Naive thymus-derived CD4-positive, alpha-beta T cell (primary cell): ENCODE measurements at regions not wholly inside any gene's neighbourhood (a gene's known extent, or its start where the extent isn't known, plus 50 kb on each side); places are given as distances from the start of the nearest gene placed in this dataset.

ENCODE experiments used
- ATAC-seq: fragments of 150-1000 bp; cut with Tn5 transposase; 2 replicates; pipeline ENCODE4 v1.10.0; 2021; ENCODE audit warnings: mild to moderate bottlenecking, moderate library complexity
- CTCF ChIA-PET: fragments of 350-600 bp; sonication (Branson Sonifier 250); formaldehyde crosslinking; loops from one replicate; lab custom pipeline; 2021; ENCODE audit warnings: antibody characterized with exemption; lab: Charles Lee
- POLR2A ChIA-PET: fragments of 350-600 bp; sonication (Branson Sonifier 250); formaldehyde crosslinking; loops from one replicate; lab custom pipeline; 2021; ENCODE audit warnings: antibody characterized with exemption, inconsistent platforms; lab: Charles Lee
- DNase-seq, 9 donors: peaks; one replicate each; pipeline versions ENCODE4 v3.0.0 to v3.0.0-alpha.2; 2020 to 2022; ENCODE audit warnings: mixed read lengths in 1 of 9
- H3K27ac ChIP-seq: one replicate; pipeline ENCODE4 v1.7.0; 2013; ENCODE audit warnings: mild to moderate bottlenecking, low read depth, low read length, moderate library complexity
- H3K27me3 ChIP-seq, 2 donors: one replicate each; pipeline ENCODE4 v1.7.0; 2013; ENCODE audit warnings: low read length in 2 of 2, mild to moderate bottlenecking in 2 of 2, moderate library complexity in 2 of 2; ENCODE audit not compliant: control insufficient read depth in 2 of 2, insufficient read depth in 2 of 2
- H3K36me3 ChIP-seq, 3 experiments: 1 replicate in 2 of 3; 2 replicates in 1 of 3; pipeline ENCODE4 v1.7.0; 2013; ENCODE audit warnings: low read length in 3 of 3, mild to moderate bottlenecking in 3 of 3, moderate library complexity in 1 of 3; ENCODE audit not compliant: insufficient read depth in 3 of 3, control insufficient read depth in 2 of 3
- H3K4me1 ChIP-seq, 2 donors: one replicate each; pipeline ENCODE4 v1.7.0; 2013; ENCODE audit warnings: low read length in 2 of 2, mild to moderate bottlenecking in 2 of 2, moderate library complexity in 1 of 2; ENCODE audit not compliant: control insufficient read depth in 2 of 2, insufficient read depth in 2 of 2
- H3K4me3 ChIP-seq: 2 replicates; pipeline ENCODE4 v1.7.0; 2013; ENCODE audit warnings: mild to moderate bottlenecking, low read length
- H3K9me3 ChIP-seq, 3 experiments: 1 replicate in 2 of 3; 2 replicates in 1 of 3; pipeline ENCODE4 v1.7.0; 2013; ENCODE audit warnings: low read length in 3 of 3; ENCODE audit not compliant: control insufficient read depth in 2 of 3
- H3K27ac Mint-ChIP-seq, 9 donors: one replicate each; pipeline ENCODE4 v1.8.0; 2020 to 2022; ENCODE audit warnings: mixed read lengths in 9 of 9, mild to moderate bottlenecking in 8 of 9, moderate library complexity in 5 of 9, inconsistent platforms in 2 of 9
- H3K27me3 Mint-ChIP-seq, 5 donors: one replicate each; pipeline ENCODE4 v1.8.0; 2021 to 2022; ENCODE audit warnings: mixed read lengths in 5 of 5, mild to moderate bottlenecking in 1 of 5
- H3K36me3 Mint-ChIP-seq, 5 donors: one replicate each; pipeline ENCODE4 v1.8.0; 2020 to 2022; ENCODE audit warnings: mixed read lengths in 5 of 5, mild to moderate bottlenecking in 3 of 5, inconsistent platforms in 1 of 5
- H3K4me1 Mint-ChIP-seq, 7 donors: one replicate each; pipeline ENCODE4 v1.8.0; 2020 to 2022; ENCODE audit warnings: mixed read lengths in 7 of 7, mild to moderate bottlenecking in 3 of 7, inconsistent platforms in 1 of 7
- H3K4me3 Mint-ChIP-seq, 10 donors: one replicate each; pipeline ENCODE4 v1.8.0; 2020 to 2022; ENCODE audit warnings: mild to moderate bottlenecking in 10 of 10, mixed read lengths in 10 of 10, moderate library complexity in 6 of 10, inconsistent platforms in 2 of 10
- H3K9me3 Mint-ChIP-seq, 11 donors: one replicate each; pipeline ENCODE4 v1.8.0; 2020 to 2022; ENCODE audit warnings: mixed read lengths in 11 of 11, mild to moderate bottlenecking in 4 of 11, inconsistent platforms in 1 of 11, moderate library complexity in 1 of 11
- intact Hi-C, 2 donors: fragments of 100-400 bp; cut with micrococcal nuclease; formaldehyde crosslinking; loops; one replicate each; pipeline ENCODE4 v1.15.1; 2023

DNA sequence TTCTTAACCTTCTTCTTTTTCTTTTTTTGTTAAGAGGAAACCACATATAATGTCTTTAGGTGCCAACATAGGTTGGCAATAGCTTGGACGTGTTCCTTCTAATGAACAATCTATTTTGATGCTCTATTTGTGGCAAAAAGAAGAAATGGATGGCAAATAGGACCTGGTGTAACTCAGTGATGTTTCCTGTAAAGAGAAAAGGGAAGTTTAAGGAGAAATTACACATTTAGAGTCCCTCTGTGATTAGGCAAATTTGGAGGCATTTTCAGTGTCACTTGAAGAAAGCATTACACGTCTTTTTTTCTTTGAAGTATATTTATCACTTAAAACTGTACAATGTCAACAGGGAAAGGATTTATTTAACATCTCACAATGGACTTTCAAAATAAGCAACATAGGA is 327.1 kb downstream of the ZIC1 start:
- Histone ChIP-seq H3K4me1 (no peaks in the 10 kb centered on the region), H3K27ac (no peak overlapping the region), H3K27me3 (no peaks in the 10 kb centered on the region), H3K4me3 (no peak overlapping the region), H3K36me3 (no peaks in the 10 kb centered on the region), H3K9me3 (no peaks in the 10 kb centered on the region)
- peaks cover 0 to 7% (median 2%) of the 10 kb centered on the region in 11 donors for H3K9me3 Mint-ChIP-seq
- no peaks in the 10 kb centered on the region for H3K27me3 Mint-ChIP-seq
- ATAC-seq = no peak
- POLR2A ChIA-PET = no interaction called here
- H3K4me3 Mint-ChIP-seq = no peak overlapping the region
- no peak overlapping the region for H3K27ac Mint-ChIP-seq
- H3K36me3 Mint-ChIP-seq = peaks cover 0 to 3% (median 0%) of the 10 kb centered on the region in 5 donors
- DNase-seq = no peak
- CTCF ChIA-PET = no interaction called here
- intact Hi-C loops = no loop called here
- no peaks in the 10 kb centered on the region for H3K4me1 Mint-ChIP-seq

DNA sequence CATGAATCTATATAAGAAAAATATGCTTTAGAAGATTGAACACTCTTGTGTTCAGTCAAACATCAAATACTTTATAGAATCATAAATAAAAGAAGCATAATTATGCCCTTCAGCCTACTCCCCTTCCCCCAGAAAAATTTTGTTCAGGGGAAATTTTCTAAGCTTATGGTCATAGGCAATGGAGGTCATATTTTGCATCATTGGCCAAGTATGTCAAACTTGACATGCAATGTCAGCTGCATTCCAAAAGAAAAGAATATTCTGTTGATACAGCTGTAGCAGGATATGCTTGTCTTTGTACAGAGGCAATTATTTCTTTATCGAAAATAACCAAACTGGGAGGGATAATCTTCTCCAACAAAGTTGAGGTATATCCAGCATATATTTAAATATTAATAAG is 328.2 kb downstream of the ZIC1 start:
- intact Hi-C loops = no loop called here
- H3K27me3 Mint-ChIP-seq = no peaks in the 10 kb centered on the region
- ChIA-PET POLR2A (no interaction called here), CTCF (no interaction called here)
- Histone ChIP-seq H3K36me3 (no peaks in the 10 kb centered on the region), H3K27ac (no peak overlapping the region), H3K4me1 (no peaks in the 10 kb centered on the region), H3K4me3 (no peak overlapping the region), H3K9me3 (no peaks in the 10 kb centered on the region), H3K27me3 (no peaks in the 10 kb centered on the region)
- H3K27ac Mint-ChIP-seq = no peak overlapping the region
- peaks cover 0 to 3% (median 0%) of the 10 kb centered on the region in 5 donors for H3K36me3 Mint-ChIP-seq
- no peaks in the 10 kb centered on the region for H3K4me1 Mint-ChIP-seq
- H3K9me3 Mint-ChIP-seq = peaks cover 0 to 4% (median 0%) of the 10 kb centered on the region in 11 donors
- DNase-seq = no peak
- ATAC-seq = no peak
- H3K4me3 Mint-ChIP-seq = no peak overlapping the region

DNA sequence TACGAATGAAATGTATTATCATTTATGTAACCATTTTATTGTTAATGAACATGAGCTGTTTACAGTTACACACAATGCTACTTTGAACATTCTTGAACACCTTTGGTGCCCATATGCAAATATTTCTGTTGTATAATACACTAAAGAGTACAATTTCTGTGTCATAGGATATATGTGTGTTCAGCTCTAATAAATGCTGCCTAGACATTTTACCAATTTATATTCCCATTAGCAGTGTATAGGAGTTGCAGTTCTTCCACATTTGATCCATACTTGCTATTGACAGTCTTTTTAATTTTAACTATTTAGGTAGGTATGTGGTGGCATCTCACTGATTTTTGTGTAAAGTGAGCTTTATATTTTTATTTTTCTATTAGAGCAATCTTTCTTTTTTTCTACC is 331.8 kb downstream of the ZIC1 start:
- peaks cover 0 to 16% (median 6%) of the 10 kb centered on the region in 11 donors for H3K9me3 Mint-ChIP-seq
- POLR2A ChIA-PET = no interaction called here
- no peaks in the 10 kb centered on the region for H3K27me3 Mint-ChIP-seq
- DNase-seq (no peak), ATAC-seq (no peak)
- intact Hi-C loops = no loop called here
- no peaks in the 10 kb centered on the region for H3K4me1 Mint-ChIP-seq
- H3K9me3 ChIP-seq = no peaks in the 10 kb centered on the region
- CTCF ChIA-PET = no interaction called here
- peaks cover 0 to 3% (median 0%) of the 10 kb centered on the region in 5 donors for H3K36me3 Mint-ChIP-seq
- H3K4me3 Mint-ChIP-seq = no peak overlapping the region
- H3K36me3 ChIP-seq = no peaks in the 10 kb centered on the region
- no peaks in the 10 kb centered on the region for H3K4me1 ChIP-seq
- no peak overlapping the region for H3K4me3 ChIP-seq
- no peak overlapping the region for H3K27ac ChIP-seq
- H3K27ac Mint-ChIP-seq = no peak overlapping the region
- H3K27me3 ChIP-seq = no peaks in the 10 kb centered on the region

GRCh38 chr3:147744967-147745366 is 335.8 kb downstream of the ZIC1 start:
- H3K36me3 Mint-ChIP-seq = peaks cover 0 to 4% (median 0%) of the 10 kb centered on the region in 5 donors
- H3K27me3 ChIP-seq = no peaks in the 10 kb centered on the region
- no peaks in the 10 kb centered on the region for H3K36me3 ChIP-seq
- CTCF ChIA-PET = no interaction called here
- POLR2A ChIA-PET = no interaction called here
- no peak overlapping the region for H3K4me3 Mint-ChIP-seq
- no peak overlapping the region for H3K4me3 ChIP-seq
- H3K4me1 ChIP-seq = no peaks in the 10 kb centered on the region
- H3K9me3 Mint-ChIP-seq = peaks cover 4 to 33% (median 10%) of the 10 kb centered on the region in 11 donors
- H3K4me1 Mint-ChIP-seq = no peaks in the 10 kb centered on the region
- no peak for ATAC-seq
- no peak for DNase-seq
- no peaks in the 10 kb centered on the region for H3K27me3 Mint-ChIP-seq
- intact Hi-C loops = no loop called here
- no peak overlapping the region for H3K27ac Mint-ChIP-seq
- H3K9me3 ChIP-seq = no peaks in the 10 kb centered on the region
- no peak overlapping the region for H3K27ac ChIP-seq

DNA sequence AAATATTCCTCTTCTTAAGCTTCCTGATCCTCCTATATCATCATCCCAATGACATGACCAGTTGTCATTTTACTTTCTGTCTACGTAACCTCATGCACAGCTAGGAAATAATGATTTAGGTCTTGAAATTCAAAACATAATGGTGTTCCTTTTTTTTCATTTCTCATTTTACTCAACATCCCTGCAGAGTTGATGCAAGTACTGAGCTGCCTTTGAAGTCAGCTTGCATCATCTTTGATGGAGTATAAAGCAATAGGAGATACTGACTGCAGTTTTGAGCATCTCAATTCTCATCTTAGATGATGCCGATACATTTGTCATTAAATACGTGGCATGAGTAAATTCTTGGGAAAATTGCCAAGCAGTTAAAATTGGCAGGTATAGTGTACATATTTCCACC is 346.1 kb downstream of the ZIC1 start:
- H3K9me3 Mint-ChIP-seq = peaks cover 0 to 9% (median 3%) of the 10 kb centered on the region in 11 donors
- intact Hi-C loops = no loop called here
- CTCF ChIA-PET = no interaction called here
- H3K36me3 Mint-ChIP-seq = no peaks in the 10 kb centered on the region
- H3K27ac ChIP-seq = no peak overlapping the region
- H3K27me3 Mint-ChIP-seq = no peaks in the 10 kb centered on the region
- no peak for DNase-seq
- H3K9me3 ChIP-seq = no peaks in the 10 kb centered on the region
- no peaks in the 10 kb centered on the region for H3K27me3 ChIP-seq
- no peaks in the 10 kb centered on the region for H3K4me1 Mint-ChIP-seq
- POLR2A ChIA-PET = no interaction called here
- ATAC-seq = no peak
- H3K27ac Mint-ChIP-seq = no peak overlapping the region
- no peak overlapping the region for H3K4me3 ChIP-seq
- no peaks in the 10 kb centered on the region for H3K36me3 ChIP-seq
- no peaks in the 10 kb centered on the region for H3K4me1 ChIP-seq
- H3K4me3 Mint-ChIP-seq = no peak overlapping the region

DNA sequence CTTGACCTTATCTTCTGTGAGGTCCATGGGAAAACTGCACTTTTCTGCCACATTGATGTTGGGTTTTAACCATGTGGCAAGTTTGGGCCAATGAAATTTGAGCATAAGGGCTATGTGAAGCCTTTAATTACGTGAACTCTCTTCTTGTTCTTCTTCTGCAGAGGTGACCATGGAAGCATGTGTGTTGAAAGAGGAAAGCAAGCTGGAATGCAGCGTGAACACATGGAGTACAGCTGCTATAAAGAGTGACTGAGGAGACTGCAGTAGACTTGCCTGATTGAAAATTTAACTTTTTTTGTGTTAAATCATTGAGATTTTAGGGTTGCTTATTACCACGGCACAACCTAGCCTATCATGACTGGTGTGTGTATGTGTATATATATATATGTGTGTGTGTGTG is 347.3 kb downstream of the ZIC1 start:
- H3K27me3 Mint-ChIP-seq = no peaks in the 10 kb centered on the region
- no peak for ATAC-seq
- no peaks in the 10 kb centered on the region for H3K4me1 Mint-ChIP-seq
- ChIA-PET CTCF (no interaction called here), POLR2A (no interaction called here)
- H3K4me1 ChIP-seq = no peaks in the 10 kb centered on the region
- no peak overlapping the region for H3K27ac ChIP-seq
- H3K9me3 ChIP-seq = no peaks in the 10 kb centered on the region
- no peaks in the 10 kb centered on the region for H3K36me3 ChIP-seq
- H3K9me3 Mint-ChIP-seq = peaks cover 0 to 5% (median 0%) of the 10 kb centered on the region in 11 donors
- intact Hi-C loops = no loop called here
- no peaks in the 10 kb centered on the region for H3K27me3 ChIP-seq
- no peaks in the 10 kb centered on the region for H3K36me3 Mint-ChIP-seq
- H3K4me3 Mint-ChIP-seq = no peak overlapping the region
- DNase-seq = no peak
- H3K27ac Mint-ChIP-seq = no peak overlapping the region
- H3K4me3 ChIP-seq = no peak overlapping the region

- Histone ChIP-seq H3K9me3 (no peaks in the 10 kb centered on the region), H3K27me3 (no peaks in the 10 kb centered on the region), H3K36me3 (no peaks in the 10 kb centered on the region), H3K4me1 (no peaks in the 10 kb centered on the region), H3K4me3 (no peak overlapping the region), H3K27ac (no peak overlapping the region)
- intact Hi-C loops = no loop called here
- CTCF ChIA-PET = no interaction called here
- ATAC-seq = no peak
- DNase-seq = no peak
- peaks cover 0 to 5% (median 0%) of the 10 kb centered on the region in 11 donors for H3K9me3 Mint-ChIP-seq
- no peaks in the 10 kb centered on the region for H3K27me3 Mint-ChIP-seq
- no peak overlapping the region for H3K4me3 Mint-ChIP-seq
- no peak overlapping the region for H3K27ac Mint-ChIP-seq
- no peaks in the 10 kb centered on the region for H3K4me1 Mint-ChIP-seq
- POLR2A ChIA-PET = no interaction called here
- no peaks in the 10 kb centered on the region for H3K36me3 Mint-ChIP-seq
Measured at GRCh38 chr3:147757866-147758265, 348.7 kb downstream of the ZIC1 start.
